22Rv1 (cell line): ENCODE measurements at regions not wholly inside any gene's neighbourhood (a gene's known extent, or its start where the extent isn't known, plus 50 kb on each side); places are given as distances from the start of the nearest gene placed in this dataset.

Source experiments
- H3K27ac ChIP-seq: fragments of 450-650 bp; 2 replicates; pipeline ENCODE4 v1.5.1; 2017
- ZFX ChIP-seq: fragments of 450-650 bp; IDR thresholded peaks from 2 replicates; pipeline ENCODE4 v1.6.1; 2017; ENCODE audit warnings: antibody characterized with exemption, borderline replicate concordance
- TF ChIP-seq, protein P1 (sequence below): fragments of 450-650 bp; IDR thresholded peaks from 2 replicates; pipeline ENCODE4 v1.5.1; 2017; ENCODE audit warnings: mild to moderate bottlenecking

DNA sequence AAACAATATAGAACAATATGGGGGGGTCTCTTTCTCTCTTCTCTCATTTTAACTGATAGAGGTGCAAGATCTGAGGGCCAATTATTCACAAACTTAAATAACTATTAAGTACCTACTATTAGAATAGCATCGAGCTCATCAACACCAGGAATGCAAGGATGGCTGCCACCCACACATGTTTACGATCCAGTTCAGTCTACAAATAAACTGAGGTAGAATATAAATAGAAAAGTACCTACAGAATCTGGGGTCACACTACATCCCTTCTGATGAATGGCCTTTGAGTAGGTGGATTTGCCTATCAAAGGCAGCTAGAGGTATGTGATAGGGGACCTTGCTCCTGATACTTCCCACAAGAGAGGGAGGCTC is 91.8 kb upstream of the ZNF366 start:
- no peak overlapping the region for H3K27ac ChIP-seq
- no peak for TF ChIP-seq ZFX
- TF ChIP-seq, protein P1, sequence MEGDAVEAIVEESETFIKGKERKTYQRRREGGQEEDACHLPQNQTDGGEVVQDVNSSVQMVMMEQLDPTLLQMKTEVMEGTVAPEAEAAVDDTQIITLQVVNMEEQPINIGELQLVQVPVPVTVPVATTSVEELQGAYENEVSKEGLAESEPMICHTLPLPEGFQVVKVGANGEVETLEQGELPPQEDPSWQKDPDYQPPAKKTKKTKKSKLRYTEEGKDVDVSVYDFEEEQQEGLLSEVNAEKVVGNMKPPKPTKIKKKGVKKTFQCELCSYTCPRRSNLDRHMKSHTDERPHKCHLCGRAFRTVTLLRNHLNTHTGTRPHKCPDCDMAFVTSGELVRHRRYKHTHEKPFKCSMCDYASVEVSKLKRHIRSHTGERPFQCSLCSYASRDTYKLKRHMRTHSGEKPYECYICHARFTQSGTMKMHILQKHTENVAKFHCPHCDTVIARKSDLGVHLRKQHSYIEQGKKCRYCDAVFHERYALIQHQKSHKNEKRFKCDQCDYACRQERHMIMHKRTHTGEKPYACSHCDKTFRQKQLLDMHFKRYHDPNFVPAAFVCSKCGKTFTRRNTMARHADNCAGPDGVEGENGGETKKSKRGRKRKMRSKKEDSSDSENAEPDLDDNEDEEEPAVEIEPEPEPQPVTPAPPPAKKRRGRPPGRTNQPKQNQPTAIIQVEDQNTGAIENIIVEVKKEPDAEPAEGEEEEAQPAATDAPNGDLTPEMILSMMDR: no peak

DNA sequence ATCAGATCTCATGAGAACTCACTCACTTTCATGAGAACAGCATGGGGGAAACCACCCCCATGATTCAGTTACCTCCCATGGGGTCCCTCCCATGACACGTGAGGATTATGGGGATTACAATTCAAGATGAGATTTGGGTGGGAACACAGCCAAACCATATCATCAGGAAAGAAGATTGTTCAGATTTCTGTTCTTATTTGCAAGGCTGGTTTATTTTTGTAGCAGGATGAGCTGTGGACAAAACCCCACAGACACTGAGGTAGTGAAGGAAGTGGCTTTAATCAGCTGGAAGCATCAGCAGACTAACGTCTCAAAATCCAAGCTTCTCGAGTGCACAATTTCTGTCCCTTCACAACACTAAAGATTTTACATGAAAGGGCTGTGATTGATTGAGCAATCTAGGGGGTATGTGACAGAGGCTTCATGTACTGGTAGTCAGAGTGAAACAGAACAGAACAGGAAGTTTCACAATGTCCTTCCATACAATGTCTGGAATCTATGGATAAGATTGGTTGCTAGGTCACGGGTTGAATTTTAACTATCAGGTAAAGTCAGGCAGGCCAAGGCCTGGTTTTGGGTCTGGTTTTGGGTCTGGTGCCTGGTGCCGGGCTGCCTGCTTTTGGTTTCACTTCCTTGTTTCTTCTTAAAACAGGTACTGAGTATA is 91.3 kb upstream of the ZNF366 start:
- TF ChIP-seq, protein P1: no peak
- no peak for TF ChIP-seq ZFX
- H3K27ac ChIP-seq: no peak overlapping the region

DNA sequence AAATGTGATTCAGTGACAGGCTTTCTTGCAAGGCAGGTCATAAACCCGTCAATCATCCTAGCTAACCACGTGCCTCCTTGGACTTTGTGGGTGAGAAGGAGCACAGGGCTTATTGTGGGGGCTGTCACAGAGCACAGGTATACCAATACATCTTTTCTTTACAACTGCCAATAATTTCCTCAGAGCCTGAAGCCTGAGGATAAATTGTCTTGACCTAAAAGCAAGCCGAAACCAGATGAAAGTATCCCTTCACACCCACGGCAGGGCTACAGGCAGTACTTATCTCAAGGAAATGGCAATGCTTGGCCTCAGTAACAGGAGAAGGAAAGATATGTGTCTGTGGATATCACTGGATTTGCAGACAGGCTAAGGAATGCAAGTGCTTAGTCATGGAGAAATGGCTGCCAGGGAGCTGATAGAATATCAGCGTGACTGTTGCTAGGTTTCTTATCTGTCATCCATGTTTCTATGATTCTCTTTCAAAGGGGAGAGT is 90.3 kb upstream of the ZNF366 start:
- no peak overlapping the region for H3K27ac ChIP-seq
- TF ChIP-seq, protein P1: no peak
- no peak for TF ChIP-seq ZFX

DNA sequence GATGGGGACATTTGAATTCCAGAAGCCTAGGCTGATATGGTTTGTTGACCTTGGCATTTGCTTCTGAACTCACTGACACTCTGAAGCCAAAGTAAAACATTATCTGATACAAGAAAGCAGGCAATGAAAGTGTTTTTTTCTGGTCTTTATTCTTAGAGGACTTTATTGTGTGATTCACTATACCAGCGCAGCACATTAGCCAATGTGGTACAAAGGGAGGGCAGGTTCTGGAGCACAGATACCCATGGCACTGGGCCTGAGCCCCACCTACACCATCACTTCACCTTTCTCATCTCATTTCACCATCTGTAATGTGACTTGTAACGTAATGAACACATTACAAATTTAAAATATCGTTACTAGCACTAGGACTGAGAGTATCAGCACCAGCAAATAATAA is 89.7 kb upstream of the ZNF366 start:
- no peak overlapping the region for H3K27ac ChIP-seq

DNA sequence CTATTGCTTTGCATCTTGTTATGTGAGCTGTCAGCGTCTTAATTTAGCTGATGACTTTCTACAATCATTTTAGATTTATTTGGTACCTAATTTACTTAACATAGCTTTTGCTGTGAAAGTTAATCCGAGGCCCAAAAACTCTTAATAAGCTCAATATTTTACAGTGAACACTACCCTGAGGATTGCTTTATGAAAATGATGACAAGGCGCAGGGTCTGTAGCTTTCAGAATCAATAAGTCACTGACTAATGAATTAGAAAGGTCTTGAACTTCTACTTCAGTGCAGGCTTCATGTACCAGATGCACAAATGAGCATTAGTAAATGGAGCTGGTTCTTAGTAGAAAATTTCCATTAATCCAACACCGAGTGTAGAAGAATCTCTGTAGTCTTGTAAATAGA is 81.4 kb upstream of the ZNF366 start:
- H3K27ac ChIP-seq: no peak overlapping the region
- TF ChIP-seq, protein P1: no peak
- no peak for TF ChIP-seq ZFX

More for the DNA sequence above, 89.7 kb upstream of the ZNF366 start:
- TF ChIP-seq, protein P1: no peak
- no peak for TF ChIP-seq ZFX

DNA sequence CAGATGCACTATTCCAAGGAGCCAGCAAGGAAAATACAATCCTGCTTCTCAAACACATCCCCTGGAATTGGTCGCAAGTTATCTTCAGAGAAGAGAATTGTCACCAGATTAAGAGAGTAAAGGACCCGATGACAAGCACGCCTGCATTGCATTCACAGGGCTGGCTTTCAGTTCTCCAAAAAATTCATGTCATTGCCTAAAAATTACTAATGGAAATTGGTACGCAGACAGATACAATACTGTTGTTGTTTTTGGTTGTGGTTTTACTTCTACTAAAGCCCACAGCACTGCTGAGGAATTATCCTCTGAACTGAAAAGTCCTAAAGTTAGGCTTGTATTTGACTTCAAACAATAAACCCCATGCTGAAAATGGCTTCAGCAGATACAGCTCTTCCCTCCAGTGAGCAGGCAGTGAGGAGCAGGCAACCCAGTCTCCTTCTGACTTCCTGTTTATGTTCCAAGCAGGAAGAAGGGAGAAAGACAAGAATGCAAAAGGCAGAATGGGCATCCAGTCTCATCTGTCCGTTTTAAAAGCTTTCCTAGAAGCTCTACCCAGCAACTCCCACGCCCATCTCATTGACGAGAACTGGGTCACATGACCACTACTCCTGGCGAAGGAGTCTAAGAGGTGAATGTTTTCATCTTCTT is 80.6 kb upstream of the ZNF366 start:
- TF ChIP-seq, protein P1: no peak
- no peak for TF ChIP-seq ZFX
- no peak overlapping the region for H3K27ac ChIP-seq

DNA sequence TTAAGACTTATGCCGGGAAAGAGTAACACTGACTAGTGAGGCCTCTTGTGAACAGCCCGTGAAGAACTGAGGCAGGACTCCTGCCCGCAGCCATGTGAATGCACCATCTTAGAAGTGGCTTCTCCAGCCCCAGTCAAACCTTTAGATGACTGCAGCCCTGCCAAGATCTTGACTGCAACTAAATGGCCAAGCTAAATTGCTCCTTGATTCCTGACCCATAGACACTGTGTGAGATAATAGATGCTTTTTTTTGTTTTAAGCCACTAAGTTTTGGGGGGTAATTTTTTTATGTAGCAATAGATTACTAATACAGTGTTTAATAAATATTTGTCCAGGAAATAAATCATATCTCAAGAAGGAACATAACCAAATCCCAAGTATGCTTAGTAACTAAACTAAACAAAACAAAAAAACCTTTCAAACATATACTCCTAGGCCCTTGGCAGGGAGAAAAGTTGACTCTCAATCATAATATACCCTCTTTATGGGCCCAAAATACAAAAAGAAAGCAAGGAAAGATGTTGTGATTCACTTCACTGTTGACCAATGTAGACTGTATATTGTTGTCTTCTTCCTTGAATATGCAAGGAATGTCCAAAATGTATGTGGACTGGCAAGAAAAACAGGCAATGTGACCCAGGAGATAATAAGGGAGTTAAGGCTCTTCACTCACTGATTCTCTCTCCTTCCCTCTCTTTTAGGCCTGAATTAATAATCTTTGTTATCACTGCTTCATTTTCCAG is 79.7 kb upstream of the ZNF366 start:
- no peak overlapping the region for H3K27ac ChIP-seq
- TF ChIP-seq ZFX: no peak
- TF ChIP-seq, protein P1: no peak
